Sigmoid colon (tissue), 6 donors: ENCODE measurements at regions not wholly inside any gene's neighbourhood (a gene's known extent, or its start where the extent isn't known, plus 50 kb on each side); places are given as distances from the start of the nearest gene placed in this dataset.

Experiments used
- DNase-seq: peaks from one replicate; pipeline ENCODE4 v3.0.0-alpha.2; 2019
- H3K27ac ChIP-seq, 4 donors: fragments of 200-600 bp; sonication (generic); one replicate each; pipeline ENCODE4 v1.5.1; 2016 to 2019; ENCODE audit warnings: mild to moderate bottlenecking in 1 of 4
- H3K27me3 ChIP-seq, 3 donors: fragments of 200-600 bp; sonication (generic); one replicate each; pipeline ENCODE4 v1.5.1; 2019; ENCODE audit warnings: mild to moderate bottlenecking in 1 of 3
- H3K36me3 ChIP-seq, 4 donors: fragments of 200-600 bp; sonication (generic); one replicate each; pipeline ENCODE4 v1.5.1; 2016 to 2019
- H3K4me1 ChIP-seq, 4 donors: fragments of 200-600 bp; sonication (generic); one replicate each; pipeline ENCODE4 v1.5.1; 2017 to 2019
- H3K4me3 ChIP-seq, 4 donors: fragments of 200-600 bp; sonication (generic); one replicate each; pipeline ENCODE4 v1.5.1; 2017 to 2019; ENCODE audit warnings: mild to moderate bottlenecking in 2 of 4, moderate library complexity in 1 of 4
- H3K9me3 ChIP-seq, 4 donors: fragments of 200-600 bp in 3 of 4; sonication (generic) in 3 of 4; one replicate each; pipeline versions ENCODE4 v1.5.1 to v1.6.1; 2013 to 2019
- CTCF ChIP-seq, 4 experiments: fragments of 450-650 bp in 3 of 4; fragments of 200-600 bp in 1 of 4; IDR thresholded peaks; one replicate each; pipeline ENCODE4 v1.5.1; 2016 to 2019; ENCODE audit warnings: antibody characterized with exemption in 4 of 4, mild to moderate bottlenecking in 3 of 4, moderate library complexity in 2 of 4
- EP300 ChIP-seq, 4 donors: sonication (generic); formaldehyde crosslinking; IDR thresholded peaks; one replicate each; pipeline ENCODE4 v1.6.1; 2017; ENCODE audit warnings: antibody characterized with exemption in 4 of 4
- POLR2A ChIP-seq, 2 donors: fragments of 450-650 bp; IDR thresholded peaks; one replicate each; pipeline ENCODE4 v1.6.1; 2016; ENCODE audit warnings: antibody characterized with exemption in 2 of 2, mild to moderate bottlenecking in 2 of 2, moderate library complexity in 2 of 2
- POLR2AphosphoS5 ChIP-seq, 4 donors: sonication (generic); formaldehyde crosslinking; IDR thresholded peaks; one replicate each; pipeline ENCODE4 v1.6.1; 2017; ENCODE audit warnings: antibody characterized with exemption in 4 of 4
- WGBS, 2 donors: extraction: QIAGEN DNeasy Blood & Tissue Kit; methylation state at CpG; one replicate each; pipeline ENCODE4 v1.1.7; 2013; 5-methylcytosine and 5-hydroxymethylcytosine counted together
- intact Hi-C: fragments of 100-400 bp; cut with DNase I; formaldehyde crosslinking; loops from one replicate; pipeline ENCODE4 v1.15.1; 2023
- donor health status: healthy with polysubstance abuse.
- donor health status: healthy.

GRCh38 chr9:106684940-106685695, 177.8 kb upstream of the ZNF462 start:
- Histone ChIP-seq H3K4me3 (no peak overlapping the region), H3K9me3 (no peaks in the 10 kb centered on the region), H3K27me3 (no peaks in the 10 kb centered on the region), H3K36me3 (no peaks in the 10 kb centered on the region), H3K4me1 (peaks cover 0 to 18% (median 2%) of the 10 kb centered on the region in 4 donors), H3K27ac (no peak overlapping the region)
- TF ChIP-seq POLR2A (IDR thresholded peaks at IDR 0.05) (peak in 1 of 2 donors; percentile 7), POLR2AphosphoS5 (IDR thresholded peaks at IDR 0.05) (no peak)
- DNase-seq: no peak
- 80 to 87% methylated on average over 11 of the region's 11 CpGs for WGBS, 2 donors
- intact Hi-C loops: no loop called here

DNA sequence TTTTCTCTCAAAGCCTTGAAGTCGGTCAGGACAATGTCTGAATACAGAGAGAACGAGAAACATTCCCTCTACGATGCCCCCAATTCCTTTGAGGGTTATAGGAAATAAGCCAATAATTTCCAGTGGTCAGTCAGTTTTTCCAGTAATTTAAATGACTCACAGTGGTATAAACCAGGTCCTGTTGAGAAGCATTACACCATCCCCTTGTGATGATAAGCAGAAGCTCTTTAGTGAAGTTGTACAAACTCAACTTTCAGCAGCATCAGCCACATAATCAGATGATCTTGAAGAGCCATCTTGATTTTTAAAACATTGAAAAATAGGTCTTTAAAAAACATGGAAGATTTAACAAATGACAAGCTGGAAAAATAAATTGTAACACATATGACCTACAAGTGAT, 173.9 kb upstream of the ZNF462 start:
- 84 to 93% methylated on average over 3 of the region's 3 CpGs for WGBS, 2 donors

GRCh38 chr9:106691627-106692026, 171.3 kb upstream of the ZNF462 start:
- TF ChIP-seq CTCF (IDR thresholded peaks at IDR 0.05) (no peak), POLR2AphosphoS5 (IDR thresholded peaks at IDR 0.05) (no peak), EP300 (IDR thresholded peaks at IDR 0.05) (no peak), POLR2A (IDR thresholded peaks at IDR 0.05) (no peak)
- 86 to 87% methylated on average over 6 of the region's 6 CpGs for WGBS, 2 donors
- intact Hi-C loops: no loop called here

More for the DNA sequence above, 173.9 kb upstream of the ZNF462 start:
- Histone ChIP-seq H3K9me3 (no peaks in the 10 kb centered on the region), H3K27me3 (no peaks in the 10 kb centered on the region), H3K36me3 (no peaks in the 10 kb centered on the region), H3K4me3 (no peak overlapping the region), H3K4me1 (peaks cover 0 to 18% (median 5%) of the 10 kb centered on the region in 4 donors), H3K27ac (peak overlapping the region in 2 of 4 donors; percentile 61 to 73)
- DNase-seq: no peak
- TF ChIP-seq EP300 (IDR thresholded peaks at IDR 0.05) (peak in 3 of 4 donors; percentile 20 to 69 (median 31)), POLR2A (IDR thresholded peaks at IDR 0.05) (no peak), POLR2AphosphoS5 (IDR thresholded peaks at IDR 0.05) (peak; percentile 66 to 93 (median 89)), CTCF (IDR thresholded peaks at IDR 0.05) (no peak)
- intact Hi-C loops: no loop called here

GRCh38 chr9:106693558-106693957, 169.4 kb upstream of the ZNF462 start:
- Histone ChIP-seq H3K27ac (no peak overlapping the region), H3K36me3 (no peaks in the 10 kb centered on the region), H3K4me1 (peaks cover 0 to 24% (median 14%) of the 10 kb centered on the region in 4 donors), H3K27me3 (no peaks in the 10 kb centered on the region), H3K9me3 (no peaks in the 10 kb centered on the region), H3K4me3 (no peak overlapping the region)
- 67 to 75% methylated on average over 5 of the region's 5 CpGs for WGBS, 2 donors
- TF ChIP-seq CTCF (IDR thresholded peaks at IDR 0.05): no peak
- no peak for TF ChIP-seq POLR2A (IDR thresholded peaks at IDR 0.05)
- TF ChIP-seq POLR2AphosphoS5 (IDR thresholded peaks at IDR 0.05): no peak
- no peak for TF ChIP-seq EP300 (IDR thresholded peaks at IDR 0.05)
- intact Hi-C loops: no loop called here
- no peak for DNase-seq

More at GRCh38 chr9:106691627-106692026, 171.3 kb upstream of the ZNF462 start:
- peaks cover 0 to 18% (median 5%) of the 10 kb centered on the region in 4 donors for H3K4me1 ChIP-seq
- H3K27ac ChIP-seq: no peak overlapping the region
- H3K27me3 ChIP-seq: no peaks in the 10 kb centered on the region
- no peak for DNase-seq
- no peak overlapping the region for H3K4me3 ChIP-seq
- H3K36me3 ChIP-seq: no peaks in the 10 kb centered on the region
- H3K9me3 ChIP-seq: no peaks in the 10 kb centered on the region

- peak overlapping the region in 1 of 4 donors; percentile 78 for H3K27ac ChIP-seq
- intact Hi-C loops: no loop called here
- H3K4me1 ChIP-seq: peaks cover 0 to 21% (median 12%) of the 10 kb centered on the region in 4 donors
- no peak for TF ChIP-seq POLR2A (IDR thresholded peaks at IDR 0.05)
- no peak for TF ChIP-seq POLR2AphosphoS5 (IDR thresholded peaks at IDR 0.05)
- no peak for TF ChIP-seq EP300 (IDR thresholded peaks at IDR 0.05)
- no peak for TF ChIP-seq CTCF (IDR thresholded peaks at IDR 0.05)
- no peaks in the 10 kb centered on the region for H3K9me3 ChIP-seq
- H3K4me3 ChIP-seq: no peak overlapping the region
- H3K27me3 ChIP-seq: no peaks in the 10 kb centered on the region
- 85 to 89% methylated on average over 4 of the region's 4 CpGs for WGBS, 2 donors
- DNase-seq: no peak
- H3K36me3 ChIP-seq: no peaks in the 10 kb centered on the region
These were observed 166.2 kb upstream of the ZNF462 start for GRCh38 chr9:106696804-106697203.
